Liver (tissue), 3 donors: ENCODE measurements at regions not wholly inside any gene's neighbourhood (a gene's known extent, or its start where the extent isn't known, plus 50 kb on each side); places are given as distances from the start of the nearest gene placed in this dataset.

Source experiments
- EGR1 ChIP-seq, 2 donors: IDR thresholded peaks; 2 replicates each; pipeline ENCODE4 v1.6.1; 2016 to 2018; ENCODE audit warnings: antibody characterized with exemption in 2 of 2, low read depth in 2 of 2
- GABPA ChIP-seq, 2 donors: IDR thresholded peaks in 1 of 2; conservative IDR thresholded peaks in 1 of 2; 2 replicates each; pipeline ENCODE4 v1.6.1; 2016; ENCODE audit warnings: antibody characterized with exemption in 2 of 2, mild to moderate bottlenecking in 1 of 2, moderate library complexity in 1 of 2
- HNF4G ChIP-seq: IDR thresholded peaks from 2 replicates; pipeline ENCODE4 v1.6.1; 2016; ENCODE audit warnings: antibody characterized with exemption
- JUND ChIP-seq, 2 donors: IDR thresholded peaks; 2 replicates each; pipeline ENCODE4 v1.6.1; 2016; ENCODE audit warnings: antibody characterized with exemption in 2 of 2
- REST ChIP-seq: IDR thresholded peaks from 2 replicates; pipeline ENCODE4 v1.6.1; 2016; ENCODE audit warnings: antibody characterized with exemption, mild to moderate bottlenecking
- RXRA ChIP-seq, 2 donors: IDR thresholded peaks; 2 replicates each; pipeline ENCODE4 v1.6.1; 2017 to 2018; ENCODE audit warnings: antibody characterized with exemption in 2 of 2, mild to moderate bottlenecking in 1 of 2
- SP1 ChIP-seq: IDR thresholded peaks from 2 replicates; pipeline ENCODE4 v1.6.1; 2018; ENCODE audit warnings: antibody characterized with exemption, mild to moderate bottlenecking
- TAF1 ChIP-seq: conservative IDR thresholded peaks from 2 replicates; pipeline ENCODE4 v1.6.1; 2016; ENCODE audit warnings: antibody characterized with exemption, mild to moderate bottlenecking
- YY1 ChIP-seq: IDR thresholded peaks from 2 replicates; pipeline ENCODE4 v1.6.1; 2016; ENCODE audit warnings: antibody characterized with exemption, mild to moderate bottlenecking
- TF ChIP-seq, protein P1 (sequence below): IDR thresholded peaks from 2 replicates; pipeline ENCODE4 v1.6.1; 2016; ENCODE audit warnings: antibody characterized with exemption
- TF ChIP-seq, protein P2 (sequence below): fragments of 150-350 bp; IDR thresholded peaks from 2 replicates; pipeline ENCODE4 v1.5.1; 2017; ENCODE audit warnings: improper control_type of control experiment, low read depth, low read length; ENCODE audit not compliant: missing input control
- TF ChIP-seq, protein P3 (sequence below): IDR thresholded peaks from 2 replicates; pipeline ENCODE4 v1.6.1; 2016; ENCODE audit warnings: antibody characterized with exemption
- TF ChIP-seq, protein P4 (sequence below): IDR thresholded peaks from 2 replicates; pipeline ENCODE4 v1.6.1; 2016; ENCODE audit warnings: antibody characterized with exemption
- donor health status: healthy.
- donor health status: healthy.

- TF ChIP-seq, protein P1, sequence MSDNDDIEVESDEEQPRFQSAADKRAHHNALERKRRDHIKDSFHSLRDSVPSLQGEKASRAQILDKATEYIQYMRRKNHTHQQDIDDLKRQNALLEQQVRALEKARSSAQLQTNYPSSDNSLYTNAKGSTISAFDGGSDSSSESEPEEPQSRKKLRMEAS: no peak
- TF ChIP-seq, protein P2, sequence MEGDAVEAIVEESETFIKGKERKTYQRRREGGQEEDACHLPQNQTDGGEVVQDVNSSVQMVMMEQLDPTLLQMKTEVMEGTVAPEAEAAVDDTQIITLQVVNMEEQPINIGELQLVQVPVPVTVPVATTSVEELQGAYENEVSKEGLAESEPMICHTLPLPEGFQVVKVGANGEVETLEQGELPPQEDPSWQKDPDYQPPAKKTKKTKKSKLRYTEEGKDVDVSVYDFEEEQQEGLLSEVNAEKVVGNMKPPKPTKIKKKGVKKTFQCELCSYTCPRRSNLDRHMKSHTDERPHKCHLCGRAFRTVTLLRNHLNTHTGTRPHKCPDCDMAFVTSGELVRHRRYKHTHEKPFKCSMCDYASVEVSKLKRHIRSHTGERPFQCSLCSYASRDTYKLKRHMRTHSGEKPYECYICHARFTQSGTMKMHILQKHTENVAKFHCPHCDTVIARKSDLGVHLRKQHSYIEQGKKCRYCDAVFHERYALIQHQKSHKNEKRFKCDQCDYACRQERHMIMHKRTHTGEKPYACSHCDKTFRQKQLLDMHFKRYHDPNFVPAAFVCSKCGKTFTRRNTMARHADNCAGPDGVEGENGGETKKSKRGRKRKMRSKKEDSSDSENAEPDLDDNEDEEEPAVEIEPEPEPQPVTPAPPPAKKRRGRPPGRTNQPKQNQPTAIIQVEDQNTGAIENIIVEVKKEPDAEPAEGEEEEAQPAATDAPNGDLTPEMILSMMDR: no peak
- TF ChIP-seq, protein P3, sequence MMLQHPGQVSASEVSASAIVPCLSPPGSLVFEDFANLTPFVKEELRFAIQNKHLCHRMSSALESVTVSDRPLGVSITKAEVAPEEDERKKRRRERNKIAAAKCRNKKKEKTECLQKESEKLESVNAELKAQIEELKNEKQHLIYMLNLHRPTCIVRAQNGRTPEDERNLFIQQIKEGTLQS: no peak
- TF ChIP-seq REST (no peak), TAF1 (no peak), YY1 (no peak), GABPA (IDR thresholded peaks at IDR 0.05 in 1 of 2, conservative IDR thresholded peaks at IDR 0.05 in 1 of 2) (no peak), JUND (IDR thresholded peaks at IDR 0.05) (no peak), RXRA (IDR thresholded peaks at IDR 0.05) (no peak), SP1 (no peak), EGR1 (IDR thresholded peaks at IDR 0.05; ENCODE audit: low read depth in 2 of 2) (no peak), HNF4G (no peak)
- TF ChIP-seq, protein P4, sequence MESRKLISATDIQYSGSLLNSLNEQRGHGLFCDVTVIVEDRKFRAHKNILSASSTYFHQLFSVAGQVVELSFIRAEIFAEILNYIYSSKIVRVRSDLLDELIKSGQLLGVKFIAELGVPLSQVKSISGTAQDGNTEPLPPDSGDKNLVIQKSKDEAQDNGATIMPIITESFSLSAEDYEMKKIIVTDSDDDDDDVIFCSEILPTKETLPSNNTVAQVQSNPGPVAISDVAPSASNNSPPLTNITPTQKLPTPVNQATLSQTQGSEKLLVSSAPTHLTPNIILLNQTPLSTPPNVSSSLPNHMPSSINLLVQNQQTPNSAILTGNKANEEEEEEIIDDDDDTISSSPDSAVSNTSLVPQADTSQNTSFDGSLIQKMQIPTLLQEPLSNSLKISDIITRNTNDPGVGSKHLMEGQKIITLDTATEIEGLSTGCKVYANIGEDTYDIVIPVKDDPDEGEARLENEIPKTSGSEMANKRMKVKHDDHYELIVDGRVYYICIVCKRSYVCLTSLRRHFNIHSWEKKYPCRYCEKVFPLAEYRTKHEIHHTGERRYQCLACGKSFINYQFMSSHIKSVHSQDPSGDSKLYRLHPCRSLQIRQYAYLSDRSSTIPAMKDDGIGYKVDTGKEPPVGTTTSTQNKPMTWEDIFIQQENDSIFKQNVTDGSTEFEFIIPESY: no peak
Measured at GRCh38 chr4:167431371-167431770, 197.1 kb upstream of the SPOCK3 start.
